CD14-positive monocyte (primary cell): ENCODE measurements at regions not wholly inside any gene's neighbourhood (a gene's known extent, or its start where the extent isn't known, plus 50 kb on each side); places are given as distances from the start of the nearest gene placed in this dataset.

Experiments
- DNase-seq, 3 donors: peaks; one replicate each; pipeline ENCODE4 v3.0.0-alpha.2; 2011 to 2022
- H2AFZ ChIP-seq: 2 replicates; pipeline ENCODE4 v1.6.0; 2012; ENCODE audit warnings: mild to moderate bottlenecking, low read depth, low read length, inconsistent platforms; ENCODE audit not compliant: insufficient read depth, poor library complexity, severe bottlenecking
- H3K27ac ChIP-seq, 2 donors: 1 replicate in 1 of 2; 2 replicates in 1 of 2; pipeline ENCODE4 v1.5.1; 2012 to 2013; ENCODE audit warnings: low read length in 2 of 2, control low read depth in 1 of 2, inconsistent platforms in 1 of 2, low read depth in 1 of 2, mild to moderate bottlenecking in 1 of 2
- H3K27me3 ChIP-seq, 2 donors: one replicate each; pipeline versions ENCODE4 v1.6.0 to v1.6.1; 2011 to 2013; ENCODE audit warnings: low read length in 2 of 2; ENCODE audit not compliant: control insufficient read depth in 2 of 2, insufficient read depth in 2 of 2
- H3K36me3 ChIP-seq, 2 donors: replicated peaks in 1 of 2; 1 replicate in 1 of 2; 2 replicates in 1 of 2; pipeline versions ENCODE4 v1.5.1 to v1.6.1; 2012 to 2013; ENCODE audit warnings: low read length in 2 of 2, control low read depth in 1 of 2, inconsistent platforms in 1 of 2, mild to moderate bottlenecking in 1 of 2; ENCODE audit not compliant: insufficient read depth in 2 of 2, control insufficient read depth in 1 of 2
- H3K4me1 ChIP-seq, 2 donors: 1 replicate in 1 of 2; 2 replicates in 1 of 2; pipeline versions ENCODE4 v1.5.1 to v1.6.1; 2012 to 2013; ENCODE audit warnings: low read length in 2 of 2, control low read depth in 1 of 2, inconsistent platforms in 1 of 2, mild to moderate bottlenecking in 1 of 2, moderate library complexity in 1 of 2; ENCODE audit not compliant: insufficient read depth in 2 of 2, control insufficient read depth in 1 of 2
- H3K4me2 ChIP-seq: replicated peaks from 2 replicates; pipeline ENCODE3; 2012; ENCODE audit warnings: low read length, moderate library complexity, mild to moderate bottlenecking; ENCODE audit not compliant: poor library complexity, severe bottlenecking; ENCODE audit errors: extremely low read depth
- H3K4me3 ChIP-seq, 3 experiments: fragments of 200-600 bp in 1 of 3; sonication (generic) in 1 of 3; replicated peaks in 1 of 3; 1 replicate in 2 of 3; 2 replicates in 1 of 3; pipeline ENCODE4 v1.5.1; 2011 to 2013; ENCODE audit warnings: low read length in 3 of 3, mild to moderate bottlenecking in 3 of 3, control low read depth in 2 of 3, low read depth in 2 of 3, inconsistent platforms in 1 of 3, moderate library complexity in 1 of 3
- H3K79me2 ChIP-seq: 2 replicates; pipeline ENCODE4 v1.6.0; 2012; ENCODE audit warnings: mild to moderate bottlenecking, control low read depth, inconsistent platforms, low read length, moderate library complexity; ENCODE audit not compliant: insufficient read depth
- H3K9ac ChIP-seq: 2 replicates; pipeline ENCODE4 v1.6.0; 2017; ENCODE audit warnings: low read length, mild to moderate bottlenecking; ENCODE audit not compliant: insufficient read depth, poor library complexity, severe bottlenecking
- H3K9me3 ChIP-seq, 2 donors: replicated peaks in 1 of 2; 1 replicate in 1 of 2; 2 replicates in 1 of 2; pipeline versions ENCODE4 v1.5.1 to v1.6.1; 2012 to 2013; ENCODE audit warnings: low read length in 2 of 2, control low read depth in 1 of 2; ENCODE audit not compliant: control insufficient read depth in 1 of 2, insufficient read depth in 1 of 2
- H4K20me1 ChIP-seq: 2 replicates; pipeline ENCODE4 v1.6.0; 2012; ENCODE audit warnings: mild to moderate bottlenecking, low read length, control low read depth, moderate library complexity; ENCODE audit not compliant: insufficient read depth
- H3K27ac Mint-ChIP-seq, 7 donors: one replicate each; pipeline ENCODE4 v1.8.0; 2020; ENCODE audit warnings: mild to moderate bottlenecking in 7 of 7, mixed read lengths in 7 of 7, moderate library complexity in 6 of 7, inconsistent platforms in 2 of 7
- H3K27me3 Mint-ChIP-seq, 3 donors: one replicate each; pipeline ENCODE4 v1.8.0; 2021 to 2022; ENCODE audit warnings: low read depth in 3 of 3, mild to moderate bottlenecking in 3 of 3, mixed read lengths in 3 of 3, moderate library complexity in 3 of 3, inconsistent platforms in 1 of 3
- H3K36me3 Mint-ChIP-seq, 2 donors: one replicate each; pipeline ENCODE4 v1.8.0; 2020; ENCODE audit warnings: mixed read lengths in 2 of 2, inconsistent platforms in 1 of 2, mild to moderate bottlenecking in 1 of 2
- H3K4me1 Mint-ChIP-seq: one replicate; pipeline ENCODE4 v1.8.0; 2020; ENCODE audit warnings: mild to moderate bottlenecking, mixed read lengths
- H3K4me3 Mint-ChIP-seq, 2 donors: one replicate each; pipeline ENCODE4 v1.8.0; 2020; ENCODE audit warnings: mild to moderate bottlenecking in 2 of 2, mixed read lengths in 2 of 2, moderate library complexity in 1 of 2
- H3K9me3 Mint-ChIP-seq, 7 donors: one replicate each; pipeline ENCODE4 v1.8.0; 2020 to 2022; ENCODE audit warnings: mixed read lengths in 7 of 7, mild to moderate bottlenecking in 6 of 7, moderate library complexity in 6 of 7, inconsistent platforms in 2 of 7
- CTCF ChIP-seq: fragments of 200-600 bp; IDR thresholded peaks from one replicate; pipeline ENCODE4 v1.8.0; 2022; ENCODE audit warnings: antibody characterized with exemption, mild to moderate bottlenecking
- WGBS: methylation state at CpG from one replicate; pipeline ENCODE4 v1.1.5; 2013; ENCODE audit warnings: missing lambda C conversion rate; ENCODE audit not compliant: insufficient coverage; 5-methylcytosine and 5-hydroxymethylcytosine counted together
- intact Hi-C, 2 donors: fragments of 100-400 bp; cut with micrococcal nuclease; formaldehyde crosslinking; loops; one replicate each; pipeline versions ENCODE4 v1.15.0 to v1.15.1; 2023

GRCh38 chr20:56718816-56719215, 89.7 kb downstream of the TFAP2C start:
- H3K4me3 ChIP-seq = no peak overlapping the region
- Mint-ChIP-seq H3K36me3 (no peaks in the 10 kb centered on the region), H3K4me3 (no peak overlapping the region), H3K4me1 (peaks cover 16% of the 10 kb centered on the region), H3K9me3 (peaks cover 0 to 10% (median 7%) of the 10 kb centered on the region in 7 donors), H3K27me3 (peaks cover 4 to 15% (median 5%) of the 10 kb centered on the region in 3 donors), H3K27ac (no peak overlapping the region)
- no peak for TF ChIP-seq CTCF
- no peak overlapping the region for H2AFZ ChIP-seq
- H3K4me1 ChIP-seq = peaks cover 13 to 15% of the 10 kb centered on the region in 2 donors
- H3K9me3 ChIP-seq = peaks cover 0 to 7% of the 10 kb centered on the region in 2 donors
- H3K9ac ChIP-seq = no peak overlapping the region
- H4K20me1 ChIP-seq = no peaks in the 10 kb centered on the region
- intact Hi-C loops = no loop called here
- H3K27me3 ChIP-seq = no peaks in the 10 kb centered on the region
- H3K4me2 ChIP-seq = no peak overlapping the region
- no peak overlapping the region for H3K27ac ChIP-seq
- DNase-seq = no peak
- WGBS = no CpG with 5 or more reads among the region's 2 CpGs
- no peaks in the 10 kb centered on the region for H3K79me2 ChIP-seq
- H3K36me3 ChIP-seq = no peaks in the 10 kb centered on the region

- Histone ChIP-seq H3K27ac (no peak overlapping the region), H3K27me3 (no peaks in the 10 kb centered on the region), H4K20me1 (no peaks in the 10 kb centered on the region), H3K79me2 (no peaks in the 10 kb centered on the region), H3K4me2 (no peak overlapping the region), H3K4me3 (no peak overlapping the region), H3K9me3 (peaks cover 0 to 7% of the 10 kb centered on the region in 2 donors), H2AFZ (no peak overlapping the region), H3K36me3 (no peaks in the 10 kb centered on the region), H3K4me1 (peaks cover 13 to 15% of the 10 kb centered on the region in 2 donors), H3K9ac (no peak overlapping the region)
- Mint-ChIP-seq H3K4me3 (peak overlapping the region in 1 of 2 donors; percentile 19), H3K27me3 (peaks cover 2 to 10% (median 7%) of the 10 kb centered on the region in 3 donors), H3K36me3 (no peaks in the 10 kb centered on the region), H3K27ac (no peak overlapping the region), H3K4me1 (peaks cover 24% of the 10 kb centered on the region), H3K9me3 (peaks cover 0 to 14% (median 7%) of the 10 kb centered on the region in 7 donors)
- WGBS = 99% methylated on average over 4 of the region's 7 CpGs
- DNase-seq = no peak
- TF ChIP-seq CTCF = no peak
- intact Hi-C loops = no loop called here
Observed at GRCh38 chr20:56720620-56721213, 91.6 kb downstream of the TFAP2C start.
